ENCODE measurements at regions not wholly inside any gene's neighbourhood (a gene's known extent, or its start where the extent isn't known, plus 50 kb on each side); places are given as distances from the start of the nearest gene placed in this dataset.

DNA sequence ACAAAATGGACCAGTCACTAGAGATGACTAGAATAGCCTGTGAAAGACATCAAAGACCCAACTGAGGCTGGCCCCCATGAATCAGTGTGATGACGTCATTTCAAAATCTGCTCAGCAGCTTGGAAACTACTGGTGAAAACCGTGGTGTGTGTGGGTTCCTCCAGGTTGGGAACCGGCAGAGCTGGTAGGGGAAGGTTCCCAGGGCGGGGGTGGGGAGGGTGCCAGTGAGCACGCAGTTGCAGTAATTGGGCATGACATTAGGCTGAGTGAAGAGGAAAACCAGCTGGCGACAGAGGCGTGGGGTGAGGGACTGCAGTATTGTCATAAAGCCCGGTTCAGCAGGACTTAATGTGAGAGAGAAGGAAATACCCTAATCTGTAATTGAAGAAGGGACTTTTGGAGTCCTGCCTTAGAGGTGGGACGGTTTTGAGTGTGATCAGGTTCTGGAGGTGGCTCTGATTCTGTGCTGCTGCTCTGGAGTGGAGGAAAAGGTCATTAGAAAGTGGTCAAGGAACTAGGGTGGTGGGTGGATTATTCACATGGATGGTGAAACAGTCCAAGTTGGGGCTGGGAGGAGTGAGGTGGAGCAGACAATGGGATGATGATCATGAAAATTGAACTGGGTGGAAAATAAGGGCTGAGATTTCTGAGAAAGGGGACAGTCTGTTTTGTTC is 52.0 kb upstream of the MTHFD1L start:
- DNase-seq (ENCODE audit: low spot score in 2 of 2) (peak in 1 of 2 donors; percentile 23), ATAC-seq (peak; percentile 77 to 78)
- H3K9me3 Mint-ChIP-seq: no peaks in the 10 kb centered on the region
- H3K36me3 Mint-ChIP-seq: no peaks in the 10 kb centered on the region
- peak overlapping the region; percentile 66 to 84 for H3K27ac Mint-ChIP-seq

DNA sequence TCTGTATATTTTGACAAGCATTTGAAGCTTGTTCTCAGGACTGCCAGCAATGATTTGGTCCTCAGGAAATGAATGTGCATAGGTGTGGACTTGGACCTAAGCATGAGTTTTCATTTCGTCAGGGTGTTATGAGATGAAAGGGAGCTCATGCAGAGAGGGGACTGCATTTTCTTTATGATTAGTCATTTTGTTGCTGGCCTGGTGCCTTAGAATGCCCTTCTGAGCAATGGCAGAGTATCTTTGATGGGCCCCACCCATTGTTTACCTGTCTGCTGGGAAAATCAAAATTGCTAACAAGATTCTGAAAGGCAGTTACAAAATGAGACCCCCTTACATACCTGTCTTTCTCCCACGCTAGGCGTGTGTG is 51.5 kb upstream of the MTHFD1L start:
- no peaks in the 10 kb centered on the region for H3K9me3 Mint-ChIP-seq
- peak overlapping the region; percentile 66 to 84 for H3K27ac Mint-ChIP-seq
- peak; percentile 71 to 77 for ATAC-seq
- no peaks in the 10 kb centered on the region for H3K36me3 Mint-ChIP-seq
- DNase-seq (ENCODE audit: low spot score in 2 of 2): peak in 1 of 2 donors; percentile 6

All from activated naive CD4-positive, alpha-beta T cell treated with anti-CD3 and anti-CD28 coated beads, Interleukin-2, amount 50 U/mL, for 72 hours (primary cell).